ENCODE measurements at regions not wholly inside any gene's neighbourhood (a gene's known extent, or its start where the extent isn't known, plus 50 kb on each side); places are given as distances from the start of the nearest gene placed in this dataset.

- Histone ChIP-seq H3K4me1 (peaks cover 7% of the 10 kb centered on the region), H3K9me3 (no peaks in the 10 kb centered on the region), H3K4me3 (no peak overlapping the region), H3K36me3 (no peaks in the 10 kb centered on the region), H3K27me3 (no peaks in the 10 kb centered on the region), H3K27ac (no peak overlapping the region)
- TF ChIP-seq POLR2AphosphoS5 (IDR thresholded peaks at IDR 0.05) (no peak), POLR2A (IDR thresholded peaks at IDR 0.05) (no peak), EP300 (IDR thresholded peaks at IDR 0.05) (no peak)
- TF ChIP-seq, protein P1, sequence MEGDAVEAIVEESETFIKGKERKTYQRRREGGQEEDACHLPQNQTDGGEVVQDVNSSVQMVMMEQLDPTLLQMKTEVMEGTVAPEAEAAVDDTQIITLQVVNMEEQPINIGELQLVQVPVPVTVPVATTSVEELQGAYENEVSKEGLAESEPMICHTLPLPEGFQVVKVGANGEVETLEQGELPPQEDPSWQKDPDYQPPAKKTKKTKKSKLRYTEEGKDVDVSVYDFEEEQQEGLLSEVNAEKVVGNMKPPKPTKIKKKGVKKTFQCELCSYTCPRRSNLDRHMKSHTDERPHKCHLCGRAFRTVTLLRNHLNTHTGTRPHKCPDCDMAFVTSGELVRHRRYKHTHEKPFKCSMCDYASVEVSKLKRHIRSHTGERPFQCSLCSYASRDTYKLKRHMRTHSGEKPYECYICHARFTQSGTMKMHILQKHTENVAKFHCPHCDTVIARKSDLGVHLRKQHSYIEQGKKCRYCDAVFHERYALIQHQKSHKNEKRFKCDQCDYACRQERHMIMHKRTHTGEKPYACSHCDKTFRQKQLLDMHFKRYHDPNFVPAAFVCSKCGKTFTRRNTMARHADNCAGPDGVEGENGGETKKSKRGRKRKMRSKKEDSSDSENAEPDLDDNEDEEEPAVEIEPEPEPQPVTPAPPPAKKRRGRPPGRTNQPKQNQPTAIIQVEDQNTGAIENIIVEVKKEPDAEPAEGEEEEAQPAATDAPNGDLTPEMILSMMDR (IDR thresholded peaks at IDR 0.05) = no peak
- 87% methylated on average over 3 of the region's 3 CpGs for WGBS
- no peak for DNase-seq (ENCODE audit: low spot score in 2 of 2)
Measured at GRCh38 chr10:47239211-47239610, 60.8 kb upstream of the GDF10 start.

GRCh38 chr10:47240173-47240572 is 59.8 kb upstream of the GDF10 start:
- H3K4me1 ChIP-seq = peaks cover 7% of the 10 kb centered on the region
- H3K4me3 ChIP-seq = no peak overlapping the region
- 100% methylated on average over 1 of the region's 1 CpG for WGBS
- no peaks in the 10 kb centered on the region for H3K9me3 ChIP-seq
- no peaks in the 10 kb centered on the region for H3K27me3 ChIP-seq
- H3K27ac ChIP-seq = no peak overlapping the region
- H3K36me3 ChIP-seq = no peaks in the 10 kb centered on the region
- TF ChIP-seq EP300 (IDR thresholded peaks at IDR 0.05) (no peak), POLR2AphosphoS5 (IDR thresholded peaks at IDR 0.05) (no peak), POLR2A (IDR thresholded peaks at IDR 0.05) (no peak)
- TF ChIP-seq, protein P1 (IDR thresholded peaks at IDR 0.05) = no peak
- no peak for DNase-seq (ENCODE audit: low spot score in 2 of 2)

DNA sequence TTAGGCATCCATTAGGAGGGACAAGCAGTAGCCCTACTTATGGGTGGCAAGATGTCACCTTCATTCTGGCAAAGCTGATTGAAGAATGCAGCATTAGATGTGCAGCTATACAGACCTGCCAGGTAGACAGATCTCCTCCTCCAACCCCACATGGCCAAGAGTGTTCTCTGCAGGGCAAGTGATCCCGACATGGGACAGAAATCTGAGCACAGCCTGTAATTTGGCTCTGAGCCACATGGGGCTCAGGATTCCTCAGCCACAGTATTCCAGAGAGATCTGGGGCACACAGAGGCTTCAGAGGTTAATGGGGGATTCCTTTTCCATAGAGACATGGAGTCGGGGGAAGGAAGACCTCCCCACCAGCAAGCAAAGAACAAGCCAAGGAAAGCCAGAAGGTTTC is 58.7 kb upstream of the GDF10 start:
- no peak for TF ChIP-seq EP300 (IDR thresholded peaks at IDR 0.05)
- DNase-seq (ENCODE audit: low spot score in 2 of 2) = no peak

GRCh38 chr10:47241946-47242867 is 57.8 kb upstream of the GDF10 start:
- WGBS = 72% methylated on average over 3 of the region's 9 CpGs
- H3K27ac ChIP-seq = no peak overlapping the region
- DNase-seq (ENCODE audit: low spot score in 2 of 2) = no peak
- no peak overlapping the region for H3K4me3 ChIP-seq
- no peaks in the 10 kb centered on the region for H3K27me3 ChIP-seq
- H3K4me1 ChIP-seq = peaks cover 7% of the 10 kb centered on the region
- H3K36me3 ChIP-seq = no peaks in the 10 kb centered on the region
- H3K9me3 ChIP-seq = no peaks in the 10 kb centered on the region
- TF ChIP-seq EP300 (IDR thresholded peaks at IDR 0.05) (no peak), POLR2AphosphoS5 (IDR thresholded peaks at IDR 0.05) (no peak), POLR2A (IDR thresholded peaks at IDR 0.05) (no peak)
- TF ChIP-seq, protein P1 (IDR thresholded peaks at IDR 0.05) = no peak

More for the DNA sequence above, 58.7 kb upstream of the GDF10 start:
- Histone ChIP-seq H3K4me1 (peaks cover 7% of the 10 kb centered on the region), H3K27me3 (no peaks in the 10 kb centered on the region), H3K27ac (no peak overlapping the region), H3K4me3 (no peak overlapping the region), H3K36me3 (no peaks in the 10 kb centered on the region), H3K9me3 (no peaks in the 10 kb centered on the region)
- WGBS = 90% methylated on average over 2 of the region's 2 CpGs

GRCh38 chr10:47243356-47243755 is 56.6 kb upstream of the GDF10 start:
- peaks cover 7% of the 10 kb centered on the region for H3K4me1 ChIP-seq
- WGBS = 92% methylated on average over 2 of the region's 4 CpGs
- no peaks in the 10 kb centered on the region for H3K36me3 ChIP-seq
- TF ChIP-seq POLR2AphosphoS5 (IDR thresholded peaks at IDR 0.05) (no peak), POLR2A (IDR thresholded peaks at IDR 0.05) (no peak), EP300 (IDR thresholded peaks at IDR 0.05) (no peak)
- TF ChIP-seq, protein P1 (IDR thresholded peaks at IDR 0.05) = no peak
- no peaks in the 10 kb centered on the region for H3K9me3 ChIP-seq
- no peak overlapping the region for H3K27ac ChIP-seq
- no peak for DNase-seq (ENCODE audit: low spot score in 2 of 2)
- no peak overlapping the region for H3K4me3 ChIP-seq
- no peaks in the 10 kb centered on the region for H3K27me3 ChIP-seq
